HG02973 (cell line): ENCODE measurements at regions not wholly inside any gene's neighbourhood (a gene's known extent, or its start where the extent isn't known, plus 50 kb on each side); places are given as distances from the start of the nearest gene placed in this dataset.
"Not testable (repeated sequence)": the region's sequence is repeated elsewhere in the genome, so short reads cannot be mapped to it uniquely, and the experiment has no call there.

Source experiments
- ATAC-seq: cut with Tn5 transposase; IDR thresholded peaks from one replicate; pipeline ENCODE4 v1.9.1; 2021; ENCODE audit warnings: moderate library complexity; ENCODE audit not compliant: unreplicated experiment

DNA sequence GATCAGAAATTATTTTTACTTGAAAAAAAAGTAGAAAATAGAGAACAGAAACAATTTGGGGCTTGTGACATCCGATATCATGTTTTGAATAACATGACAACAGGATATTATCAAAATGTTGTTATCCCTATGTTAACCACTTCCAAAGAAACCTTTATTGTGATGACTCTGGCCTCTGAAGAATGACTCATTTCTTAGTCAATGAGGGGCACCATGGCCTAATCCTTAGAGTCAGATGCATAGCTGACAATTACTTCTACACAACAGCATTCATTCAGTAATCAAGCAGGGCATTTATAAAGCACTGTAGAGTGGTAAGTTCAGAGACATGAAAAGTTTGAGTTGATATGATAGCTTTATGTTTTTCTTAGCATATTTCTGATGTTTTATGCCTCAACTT is 703.0 kb downstream of the RNF144A start:
- ATAC-seq, result no peak

DNA sequence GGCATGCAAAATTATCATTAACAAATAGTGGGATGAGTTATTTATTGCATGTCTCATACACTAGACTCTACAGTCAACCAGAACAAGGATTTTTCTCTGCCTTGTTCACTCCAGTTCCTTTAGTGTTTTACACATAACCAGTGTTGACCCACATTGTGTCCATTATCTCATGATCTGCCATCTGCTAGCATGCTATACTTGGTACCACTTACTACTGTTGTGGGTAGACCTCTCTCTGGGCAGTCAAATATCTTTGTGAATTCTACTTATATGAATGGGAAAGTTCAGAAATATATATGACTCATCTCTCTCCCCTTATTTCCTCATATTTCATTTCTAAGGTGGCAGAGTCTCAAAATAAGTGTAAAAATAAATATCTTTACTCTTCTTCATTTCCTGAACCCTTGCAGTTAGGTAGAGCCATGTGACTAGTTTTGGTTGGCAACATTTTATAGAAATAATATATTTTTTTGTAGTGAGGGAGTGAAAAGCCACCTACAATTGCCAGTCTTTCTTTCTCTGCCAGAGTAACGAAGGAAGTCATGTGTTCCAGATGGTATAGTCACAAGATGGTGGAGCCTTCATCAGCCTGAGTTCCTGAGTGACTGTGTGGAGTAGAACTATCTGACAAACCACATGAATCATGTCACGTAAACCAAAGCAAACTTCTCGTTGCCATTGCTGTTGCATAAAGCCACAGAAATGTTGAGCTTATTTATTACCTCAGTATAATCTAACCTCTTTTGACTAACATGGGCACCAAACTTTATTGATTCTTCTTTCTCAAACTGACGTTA is 704.0 kb downstream of the RNF144A start:
- no peak for ATAC-seq

DNA sequence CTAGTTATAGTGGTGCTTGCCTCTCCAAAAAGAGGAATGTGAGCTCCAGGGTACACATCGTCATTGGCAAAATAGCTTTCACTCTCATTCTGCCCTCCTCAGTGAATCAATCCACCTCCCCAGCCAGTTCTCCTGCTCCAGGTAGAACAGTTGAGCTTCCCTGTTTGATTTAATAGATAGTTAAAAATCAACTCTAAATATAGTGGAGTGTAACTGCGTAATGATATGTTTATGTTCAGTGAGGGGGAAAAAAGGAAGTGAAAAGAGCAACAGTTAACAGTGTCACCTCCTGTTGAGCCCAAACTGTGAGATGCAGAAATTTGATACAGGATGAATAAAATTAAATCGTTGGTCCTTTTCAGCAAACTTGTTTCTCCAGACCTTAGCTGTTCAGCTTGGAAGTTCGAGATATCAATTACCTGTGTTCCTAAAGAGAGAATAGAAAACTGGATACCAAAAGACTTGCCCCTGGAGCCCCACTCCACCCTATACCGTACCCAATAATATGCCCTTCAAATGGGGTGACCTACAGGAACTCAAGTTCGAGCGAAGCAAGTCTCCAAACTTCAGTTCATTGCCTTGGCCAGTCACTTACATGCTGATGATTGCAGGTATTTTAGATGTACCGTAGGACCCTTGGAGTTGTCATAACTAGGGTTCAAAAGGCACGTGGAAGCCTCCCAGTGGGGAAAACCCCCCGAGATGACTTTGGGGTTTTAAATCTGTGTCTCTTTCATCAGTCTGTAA is 708.4 kb downstream of the RNF144A start:
- no peak for ATAC-seq

DNA sequence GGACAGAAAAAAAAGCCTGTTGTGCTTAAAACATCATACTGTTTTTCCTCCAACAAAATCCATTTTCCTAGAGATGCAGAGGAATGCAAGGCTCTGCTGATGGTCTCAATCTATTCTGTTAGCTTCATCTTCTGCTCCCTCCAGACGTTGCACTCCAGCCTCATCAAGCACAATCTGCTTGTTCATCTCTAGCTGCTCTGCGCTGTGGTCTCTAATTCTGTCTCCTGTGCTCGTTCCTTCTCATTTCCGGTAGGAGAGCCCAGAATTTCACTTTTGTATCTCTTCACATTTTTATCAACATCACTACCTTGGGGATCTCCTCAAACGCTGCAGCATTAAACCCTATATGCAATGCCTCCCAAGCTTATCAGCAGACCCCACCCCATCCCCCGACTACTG is 708.9 kb downstream of the RNF144A start:
- no peak for ATAC-seq

DNA sequence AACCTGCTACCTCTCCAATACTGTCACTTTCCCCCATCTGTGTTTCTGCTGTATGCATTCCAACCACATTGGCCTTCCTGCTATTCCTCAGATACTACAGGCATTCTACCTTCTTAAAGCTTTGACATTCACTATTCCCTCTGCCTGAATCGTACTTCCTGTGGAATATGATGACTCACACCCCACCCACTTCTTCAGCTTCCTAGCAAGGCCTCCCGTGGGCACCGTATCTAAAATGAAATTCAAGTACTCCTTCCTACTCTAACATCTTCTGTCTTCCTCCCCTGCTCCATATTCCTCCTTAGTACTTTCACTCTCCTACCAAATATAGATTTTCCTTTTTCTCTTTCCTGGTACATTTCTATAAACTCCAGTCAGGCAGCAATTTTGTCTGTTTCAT is 710.4 kb downstream of the RNF144A start:
- no peak for ATAC-seq

DNA sequence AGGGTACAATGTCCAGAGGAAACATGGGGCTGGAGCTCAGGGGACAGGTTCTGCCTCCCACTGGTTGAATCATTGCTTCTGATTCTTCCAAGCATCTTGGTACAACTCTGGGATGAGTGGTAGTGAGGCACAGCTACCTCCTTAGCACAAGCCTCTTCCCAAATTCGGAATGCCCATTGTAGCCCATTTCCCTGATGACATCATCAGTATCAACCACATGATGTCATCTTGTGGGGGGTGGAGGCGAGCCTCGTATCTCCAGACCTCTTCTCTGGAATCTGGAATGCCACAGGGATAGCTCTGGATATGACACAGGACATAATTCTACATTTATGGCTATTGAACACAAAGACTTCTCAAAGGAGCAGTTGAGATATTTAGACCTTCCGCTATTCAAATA is 715.2 kb downstream of the RNF144A start:
- ATAC-seq, result no peak

DNA sequence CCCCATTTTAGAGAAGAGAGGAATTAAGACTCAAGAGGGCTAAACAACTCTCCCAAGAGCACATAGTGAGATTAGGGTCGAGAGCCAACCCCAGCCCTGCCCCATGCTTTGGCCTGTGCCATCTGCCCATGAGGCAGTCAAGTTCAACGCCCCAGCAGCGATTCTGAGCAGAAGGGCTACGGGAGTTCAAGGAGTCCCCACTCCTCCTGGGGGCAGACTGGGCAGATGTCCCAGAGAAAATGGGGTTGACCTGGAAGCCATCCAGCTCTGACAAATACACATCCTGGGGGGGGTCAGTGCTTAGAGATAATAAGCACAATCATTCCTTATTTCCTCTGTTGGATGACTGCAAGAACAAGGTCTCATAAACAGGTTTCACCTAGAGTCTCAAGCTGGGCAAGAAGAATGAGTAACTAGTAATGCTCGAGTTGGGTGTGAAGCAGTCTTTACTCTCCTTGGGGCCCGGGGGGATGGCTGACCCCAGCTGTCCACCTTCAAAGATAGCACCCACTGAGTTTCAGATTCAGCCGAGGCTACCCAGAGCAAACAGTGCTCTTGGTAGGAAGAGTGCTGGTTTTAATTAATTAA is 716.4 kb downstream of the RNF144A start:
- no peak for ATAC-seq

DNA sequence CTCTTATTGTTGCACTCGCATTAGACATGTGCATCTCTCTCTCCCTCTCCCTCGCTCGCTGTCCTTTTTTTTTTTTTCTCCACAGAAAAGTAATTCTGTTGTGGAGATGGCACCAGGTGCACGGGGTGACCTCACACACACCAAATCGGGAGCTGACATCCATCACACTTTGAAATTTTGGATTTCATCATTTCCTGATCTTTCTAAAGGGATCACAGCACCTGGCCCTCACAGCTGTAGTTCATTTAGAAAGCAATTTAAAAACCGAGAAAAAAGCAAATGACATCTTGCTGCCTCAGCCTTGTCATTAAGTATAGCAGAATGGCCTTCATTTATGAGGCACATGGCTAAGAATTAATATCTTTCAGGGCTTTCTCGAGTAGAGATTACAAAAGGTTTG is 717.2 kb downstream of the RNF144A start:
- ATAC-seq, result no peak

DNA sequence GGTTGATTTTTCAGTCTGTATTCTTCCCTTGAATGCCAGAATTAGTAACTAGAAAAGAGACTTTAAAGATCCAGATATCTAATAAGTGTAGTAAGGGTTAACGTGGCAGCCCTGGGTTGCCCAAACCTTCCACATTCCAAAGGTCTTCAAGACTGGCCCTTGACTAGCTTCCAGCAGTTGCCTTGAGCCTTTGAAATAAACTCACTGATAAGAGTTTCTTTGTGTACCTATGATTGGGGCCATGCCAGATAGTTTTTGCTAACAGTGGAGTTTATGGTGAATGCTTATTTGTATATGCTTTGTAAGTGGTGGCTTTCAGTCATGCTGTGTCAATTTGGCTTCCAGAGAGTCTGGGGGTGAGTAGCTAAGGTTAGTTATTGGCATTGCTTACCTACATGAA is 722.3 kb downstream of the RNF144A start:
- ATAC-seq, result no peak

DNA sequence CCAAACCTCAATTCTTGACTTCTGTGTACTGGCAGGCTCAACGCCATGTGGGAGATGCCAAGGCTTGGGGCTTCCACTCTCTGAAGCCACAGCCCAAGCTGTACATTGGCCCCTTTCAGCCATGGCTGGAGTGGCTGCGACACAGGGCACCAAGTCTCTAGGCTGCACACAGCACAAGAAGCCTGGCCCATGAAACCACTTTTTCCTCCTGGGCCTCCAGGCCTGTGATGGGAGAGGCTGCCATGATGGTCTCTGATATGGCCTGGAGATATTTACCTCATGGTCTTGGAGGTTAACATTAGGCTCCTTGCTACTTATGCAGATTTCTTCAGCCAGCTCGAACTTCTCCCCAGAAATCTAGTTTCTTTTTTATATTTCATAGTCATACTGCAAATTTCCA is 724.1 kb downstream of the RNF144A start:
- not testable (repeated sequence) for ATAC-seq

DNA sequence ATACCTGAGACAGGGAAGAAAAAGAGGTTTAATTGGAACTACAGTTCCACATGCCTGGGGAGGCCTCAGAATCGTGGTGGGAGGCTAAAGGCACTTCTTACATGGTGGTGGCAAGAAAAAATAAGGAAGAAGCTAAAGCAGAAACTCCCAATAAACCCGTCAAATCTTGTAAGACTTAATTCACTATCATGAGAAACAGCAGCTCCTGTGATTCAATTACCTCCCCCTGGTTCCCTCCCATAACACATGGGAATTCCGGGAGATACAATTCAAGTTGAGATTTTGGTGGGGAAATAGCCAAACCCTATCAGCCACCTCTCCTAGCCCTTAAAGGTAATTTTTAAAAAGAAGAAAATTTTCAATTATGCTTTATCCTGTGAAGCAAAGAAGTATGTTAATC is 728.8 kb downstream of the RNF144A start:
- ATAC-seq, result no peak

DNA sequence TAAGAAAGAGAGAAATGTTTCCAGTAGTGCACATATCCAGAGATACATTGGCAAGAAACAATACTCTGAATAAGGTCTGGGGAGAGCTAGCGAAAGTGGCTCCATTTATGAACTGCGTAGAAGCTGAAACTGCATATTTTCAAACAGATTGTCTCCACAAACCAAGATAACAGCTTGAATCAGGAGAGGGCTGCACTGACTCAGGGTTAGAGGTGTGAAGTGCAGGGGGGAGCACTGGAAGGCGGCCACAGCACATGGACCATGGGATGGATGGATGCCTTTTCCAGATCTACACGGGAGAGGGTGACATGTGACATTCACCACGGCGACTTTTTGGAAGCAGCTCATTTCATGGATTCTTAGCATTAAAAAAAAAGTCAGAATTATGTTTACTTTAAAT is 729.4 kb downstream of the RNF144A start:
- ATAC-seq, result no peak

DNA sequence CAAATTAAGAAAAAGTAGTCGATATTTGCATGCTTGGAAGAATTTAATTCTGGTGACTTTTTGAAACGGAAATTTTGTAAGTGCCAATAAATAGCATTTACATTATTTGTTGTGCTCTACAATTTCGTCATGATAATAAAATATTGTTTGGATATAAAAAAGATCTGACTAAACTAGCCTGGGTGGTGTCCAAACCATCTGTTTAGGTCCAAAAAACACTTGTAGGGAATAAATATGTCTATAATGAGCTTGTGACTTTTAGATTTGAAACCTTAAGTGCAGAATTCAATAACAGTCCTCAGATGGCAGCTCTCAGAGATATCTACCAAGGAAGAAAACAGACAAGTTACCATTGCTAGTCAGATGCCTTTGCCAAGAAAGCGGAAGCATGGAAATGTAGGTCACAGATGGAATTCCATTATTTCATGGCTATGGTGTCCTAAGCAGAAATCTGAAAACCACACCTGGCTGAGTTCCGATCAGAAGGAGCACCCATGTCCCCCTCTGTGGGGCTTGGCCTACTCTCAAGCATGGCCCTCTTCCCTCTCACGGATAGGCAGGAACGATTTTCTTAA is 731.1 kb downstream of the RNF144A start:
- ATAC-seq, result no peak

DNA sequence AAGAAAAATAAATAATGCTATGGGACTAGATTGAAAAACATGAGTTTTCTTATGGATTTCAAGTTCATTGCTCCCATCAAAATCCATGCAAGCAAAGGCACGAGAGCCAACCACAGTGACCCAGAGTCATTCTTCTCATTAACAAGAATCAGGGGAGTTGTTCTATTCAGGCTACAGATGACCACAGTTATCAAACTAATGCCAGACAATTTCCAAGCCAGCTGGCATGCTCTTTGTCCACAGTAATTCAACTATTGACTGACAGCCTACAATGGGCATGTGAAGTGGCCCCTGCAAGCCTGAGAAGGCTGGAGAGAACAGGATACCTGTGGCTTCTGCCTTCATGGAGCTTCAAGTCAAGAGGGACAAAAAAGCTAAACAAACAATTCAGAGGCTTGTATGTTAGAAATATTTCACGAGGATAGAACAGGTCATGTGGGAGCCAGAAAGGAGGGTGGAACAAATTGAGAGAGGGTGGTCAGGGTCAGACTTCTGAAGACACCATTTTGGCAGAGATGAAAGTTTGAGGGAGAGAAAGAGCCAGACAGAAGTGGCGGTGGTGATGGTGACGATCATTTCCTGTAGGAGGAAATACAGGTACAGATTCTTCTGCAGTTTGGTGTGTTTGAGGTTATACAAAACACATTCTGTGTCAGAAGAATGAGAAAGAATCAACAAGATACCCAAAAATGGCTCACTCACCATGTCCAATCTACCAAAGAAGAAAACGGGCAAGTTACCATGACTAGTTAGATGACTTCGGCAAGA is 732.4 kb downstream of the RNF144A start:
- no peak for ATAC-seq

DNA sequence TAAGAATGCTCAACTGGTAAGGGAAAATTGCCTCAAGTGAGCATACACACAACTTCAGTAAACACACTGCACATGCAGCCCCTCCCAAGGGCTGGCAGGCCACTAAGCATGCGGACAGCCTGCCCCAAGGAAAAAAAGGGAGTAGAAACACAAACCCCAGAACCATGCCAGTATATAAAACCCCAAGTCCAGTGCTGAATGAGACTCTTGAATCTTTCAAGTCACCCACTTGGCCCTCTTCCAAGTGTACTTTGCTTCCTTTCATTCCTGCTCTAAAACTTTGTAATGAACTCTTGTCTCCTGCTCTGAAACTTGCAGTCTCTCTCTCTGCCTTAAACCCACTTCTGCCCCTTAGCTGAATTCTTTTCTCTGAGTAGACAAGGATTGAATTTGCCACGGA is 736.4 kb downstream of the RNF144A start:
- ATAC-seq, result no peak

DNA sequence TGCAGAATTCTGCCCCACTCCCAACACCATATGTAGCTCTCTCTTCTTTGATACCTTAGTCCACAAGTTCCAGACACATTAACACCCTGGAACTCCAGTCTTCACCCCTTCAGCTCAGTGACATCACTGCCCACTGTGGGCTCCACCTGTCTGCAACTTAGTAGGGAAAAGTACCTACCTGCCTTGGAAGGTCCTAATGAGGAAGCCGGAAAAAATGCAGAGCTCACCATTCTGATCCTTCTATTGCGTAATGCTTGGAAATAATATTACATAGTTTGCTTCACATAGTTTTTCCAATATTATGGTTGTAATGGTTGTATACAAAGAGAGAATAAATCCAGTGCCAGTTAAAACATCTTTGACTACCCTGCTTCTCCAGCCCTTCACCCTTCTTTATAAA is 738.4 kb downstream of the RNF144A start:
- ATAC-seq, result no peak

DNA sequence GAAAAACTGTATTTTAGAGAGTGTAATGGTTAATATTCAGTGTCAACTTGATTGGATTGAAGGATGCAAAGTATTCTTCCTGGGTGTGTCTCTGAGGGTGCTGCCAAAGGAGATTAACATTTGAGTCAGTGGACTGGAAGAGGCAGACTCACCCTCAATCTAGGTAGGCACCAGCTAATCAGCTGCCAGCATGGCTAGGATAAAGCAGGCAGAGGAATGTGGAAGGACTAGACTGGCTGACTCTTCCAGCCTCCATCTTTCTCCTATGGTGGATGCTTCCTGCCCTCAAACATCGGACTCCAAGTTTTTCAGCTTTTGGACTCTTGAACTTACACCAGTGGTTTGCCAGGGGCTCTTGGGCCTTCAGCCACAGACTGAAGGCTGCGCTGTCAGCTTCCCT is 740.3 kb downstream of the RNF144A start:
- not testable (repeated sequence) for ATAC-seq

DNA sequence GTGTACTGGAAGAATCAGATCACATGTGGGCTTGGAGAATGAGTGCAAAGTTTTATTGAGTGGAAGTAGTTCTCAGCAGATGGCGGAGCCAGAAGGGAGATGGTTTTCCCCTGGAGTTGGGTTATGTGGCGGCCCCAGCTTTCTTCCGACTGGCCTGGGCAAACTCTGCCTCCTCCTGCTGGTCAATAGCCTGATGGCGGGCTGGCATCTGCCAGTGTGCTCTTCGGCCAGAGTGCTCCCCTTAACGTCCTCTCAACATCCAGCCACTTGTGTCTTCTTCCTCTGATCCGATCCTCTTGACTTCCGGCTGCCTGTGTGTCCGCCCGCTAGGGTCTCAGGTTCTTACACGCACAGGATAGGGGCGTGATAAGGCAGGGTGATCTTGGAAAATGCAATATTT is 741.3 kb downstream of the RNF144A start:
- ATAC-seq, result no peak

DNA sequence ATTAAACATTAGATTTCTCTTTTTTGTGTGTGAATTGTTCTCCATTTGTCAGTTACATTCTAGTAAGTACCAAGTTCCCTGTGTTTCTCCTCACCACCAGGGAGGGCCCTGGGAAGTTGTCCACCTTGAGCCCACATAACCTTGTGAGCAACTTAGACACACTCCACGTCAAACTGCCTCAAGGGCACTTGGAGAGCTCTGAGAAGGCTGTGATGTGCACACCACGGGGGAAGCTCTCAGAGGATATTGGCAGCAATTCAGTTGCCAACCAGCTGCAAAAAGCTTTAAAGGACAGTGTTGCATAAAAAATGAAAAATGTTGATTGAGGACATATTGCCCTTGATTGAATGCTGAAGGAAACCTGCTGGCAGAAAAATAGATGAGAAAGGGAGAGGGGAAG is 743.6 kb downstream of the RNF144A start:
- ATAC-seq, result no peak

DNA sequence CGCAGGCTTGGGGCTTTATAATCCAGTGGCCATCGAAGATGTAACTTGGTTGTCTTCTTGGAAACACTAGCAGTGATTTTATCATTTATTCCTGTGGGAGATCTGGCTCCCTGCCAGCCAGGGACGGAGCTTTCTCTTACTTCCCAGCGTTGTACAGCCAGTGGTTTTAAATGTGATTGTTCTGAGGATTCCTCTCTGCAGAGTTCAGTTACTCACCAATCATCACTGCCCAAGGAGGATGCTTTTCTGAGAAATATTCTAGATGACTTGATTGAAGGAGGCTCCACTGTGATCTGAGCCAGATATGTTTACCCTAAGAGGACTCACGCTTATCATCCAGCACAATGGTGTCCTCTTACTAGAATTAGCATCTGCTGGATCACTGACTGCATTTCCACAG is 744.3 kb downstream of the RNF144A start:
- no peak for ATAC-seq

DNA sequence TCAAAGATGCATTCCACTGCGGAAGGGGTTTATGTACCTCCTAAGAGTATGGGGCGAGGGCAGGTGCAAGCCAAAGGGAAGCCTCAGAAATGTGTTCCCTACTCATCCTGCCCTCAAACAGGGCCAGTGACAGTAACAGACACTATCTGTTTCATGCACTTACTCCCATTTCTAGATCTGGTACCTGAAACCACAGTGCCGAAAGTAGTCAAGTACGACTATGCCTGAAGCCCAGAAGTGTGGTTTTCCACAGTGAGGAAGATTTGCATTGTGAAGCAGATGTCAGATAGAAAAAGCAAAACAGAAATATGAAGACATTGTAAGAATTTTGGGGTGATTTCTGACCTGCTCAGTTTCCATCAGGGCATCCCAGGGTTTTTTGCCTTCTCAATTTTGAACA is 748.7 kb downstream of the RNF144A start:
- ATAC-seq, result peak; percentile 87
